ENCODE measurements at regions not wholly inside any gene's neighbourhood (a gene's known extent, or its start where the extent isn't known, plus 50 kb on each side); places are given as distances from the start of the nearest gene placed in this dataset.

GRCh38 chr5:53236683-53237082 is 127.1 kb upstream of the MOCS2 start:
- TF ChIP-seq POLR2A (IDR thresholded peaks at IDR 0.05) (no peak), EP300 (IDR thresholded peaks at IDR 0.05) (no peak)
- TF ChIP-seq, protein P1, sequence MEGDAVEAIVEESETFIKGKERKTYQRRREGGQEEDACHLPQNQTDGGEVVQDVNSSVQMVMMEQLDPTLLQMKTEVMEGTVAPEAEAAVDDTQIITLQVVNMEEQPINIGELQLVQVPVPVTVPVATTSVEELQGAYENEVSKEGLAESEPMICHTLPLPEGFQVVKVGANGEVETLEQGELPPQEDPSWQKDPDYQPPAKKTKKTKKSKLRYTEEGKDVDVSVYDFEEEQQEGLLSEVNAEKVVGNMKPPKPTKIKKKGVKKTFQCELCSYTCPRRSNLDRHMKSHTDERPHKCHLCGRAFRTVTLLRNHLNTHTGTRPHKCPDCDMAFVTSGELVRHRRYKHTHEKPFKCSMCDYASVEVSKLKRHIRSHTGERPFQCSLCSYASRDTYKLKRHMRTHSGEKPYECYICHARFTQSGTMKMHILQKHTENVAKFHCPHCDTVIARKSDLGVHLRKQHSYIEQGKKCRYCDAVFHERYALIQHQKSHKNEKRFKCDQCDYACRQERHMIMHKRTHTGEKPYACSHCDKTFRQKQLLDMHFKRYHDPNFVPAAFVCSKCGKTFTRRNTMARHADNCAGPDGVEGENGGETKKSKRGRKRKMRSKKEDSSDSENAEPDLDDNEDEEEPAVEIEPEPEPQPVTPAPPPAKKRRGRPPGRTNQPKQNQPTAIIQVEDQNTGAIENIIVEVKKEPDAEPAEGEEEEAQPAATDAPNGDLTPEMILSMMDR (IDR thresholded peaks at IDR 0.05): no peak
